ENCODE measurements at regions not wholly inside any gene's neighbourhood (a gene's known extent, or its start where the extent isn't known, plus 50 kb on each side); places are given as distances from the start of the nearest gene placed in this dataset.
A peak's percentile ranks its signal among the peaks of the same experiment; 100 is the strongest.

GRCh38 chr17:77882481-77883212 lies 75.9 kb upstream of the TNRC6C start:
- DNase-seq: no peak

- no peak for DNase-seq
These were observed 75.3 kb upstream of the TNRC6C start for GRCh38 chr17:77883213-77883650.

GRCh38 chr17:77884019-77884418 lies 74.5 kb upstream of the TNRC6C start:
- no peak for DNase-seq

- no peak for DNase-seq
These were observed 73.4 kb upstream of the TNRC6C start for GRCh38 chr17:77884967-77885641.

- no peak for DNase-seq
These were observed 72.7 kb upstream of the TNRC6C start for GRCh38 chr17:77885678-77886386.

GRCh38 chr17:77886387-77886728 lies 72.1 kb upstream of the TNRC6C start:
- no peak for DNase-seq

GRCh38 chr17:77887110-77887463 lies 71.4 kb upstream of the TNRC6C start:
- no peak for DNase-seq

- peak; percentile 71 for DNase-seq
These were observed 70.8 kb upstream of the TNRC6C start for GRCh38 chr17:77887464-77888241.

- DNase-seq: no peak
These were observed 70.0 kb upstream of the TNRC6C start for GRCh38 chr17:77888242-77889134.

GRCh38 chr17:77889135-77889505 lies 69.4 kb upstream of the TNRC6C start:
- DNase-seq: no peak

GRCh38 chr17:77889866-77890760 lies 68.4 kb upstream of the TNRC6C start:
- DNase-seq: no peak

- DNase-seq: no peak
These were observed 67.7 kb upstream of the TNRC6C start for GRCh38 chr17:77890771-77891170.

- no peak for DNase-seq
These were observed 66.9 kb upstream of the TNRC6C start for GRCh38 chr17:77891602-77892001.

GRCh38 chr17:77892031-77892430 lies 66.5 kb upstream of the TNRC6C start:
- DNase-seq: no peak

GRCh38 chr17:77892469-77893143 lies 65.9 kb upstream of the TNRC6C start:
- no peak for DNase-seq

GRCh38 chr17:77893144-77894044 lies 65.1 kb upstream of the TNRC6C start:
- DNase-seq: no peak

GRCh38 chr17:77894126-77894956 lies 64.2 kb upstream of the TNRC6C start:
- no peak for DNase-seq

Data from renal pelvis (tissue), 1 donor.